ENCODE measurements at regions not wholly inside any gene's neighbourhood (a gene's known extent, or its start where the extent isn't known, plus 50 kb on each side); places are given as distances from the start of the nearest gene placed in this dataset.

GRCh38 chr12:24649634-24650033, 299.3 kb downstream of the BCAT1 start:
- H3K27me3 ChIP-seq = no peaks in the 10 kb centered on the region
- H3K9me3 ChIP-seq = no peaks in the 10 kb centered on the region
- no peaks in the 10 kb centered on the region for H3K36me3 ChIP-seq
- DNase-seq (ENCODE audit: low spot score in 2 of 2) = no peak
- no peak overlapping the region for H3K27ac ChIP-seq
- intact Hi-C loops (cut with DNase I; ENCODE audit: low total_unique reads) = no loop called here
- TF ChIP-seq CTCF (IDR thresholded peaks at IDR 0.05) (no peak), POLR2A (IDR thresholded peaks at IDR 0.05) (no peak), POLR2AphosphoS5 (IDR thresholded peaks at IDR 0.05) (no peak)
- H3K4me1 ChIP-seq = no peaks in the 10 kb centered on the region
- no peak overlapping the region for H3K4me3 ChIP-seq

DNA sequence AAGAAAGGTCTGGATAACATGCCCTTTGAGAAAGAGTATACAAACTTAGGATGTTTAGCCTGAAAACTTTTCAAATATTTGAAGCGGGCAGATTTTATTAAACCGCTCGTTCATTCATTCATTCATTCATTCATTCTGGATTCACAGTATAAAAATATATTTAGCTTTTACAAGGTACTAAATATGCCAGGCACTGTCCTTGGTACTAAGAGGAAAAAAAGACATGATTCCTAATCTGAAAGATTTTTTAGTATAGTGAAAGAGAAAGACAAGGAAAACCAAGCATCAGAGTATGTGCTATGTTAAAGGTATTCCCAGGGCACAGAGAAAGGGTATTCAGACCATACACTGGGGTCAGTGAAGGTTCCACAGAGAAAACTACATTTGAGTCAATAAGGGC, 299.7 kb downstream of the BCAT1 start:
- Histone ChIP-seq H3K27me3 (no peaks in the 10 kb centered on the region), H3K9me3 (no peaks in the 10 kb centered on the region), H3K36me3 (no peaks in the 10 kb centered on the region), H3K4me1 (no peaks in the 10 kb centered on the region), H3K4me3 (no peak overlapping the region), H3K27ac (no peak overlapping the region)
- DNase-seq (ENCODE audit: low spot score in 2 of 2) = no peak
- intact Hi-C loops (cut with DNase I; ENCODE audit: low total_unique reads) = no loop called here
- TF ChIP-seq POLR2A (IDR thresholded peaks at IDR 0.05) (no peak), CTCF (IDR thresholded peaks at IDR 0.05) (no peak), POLR2AphosphoS5 (IDR thresholded peaks at IDR 0.05) (no peak)

GRCh38 chr12:24645254-24645653, 303.6 kb downstream of the BCAT1 start:
- Histone ChIP-seq H3K36me3 (no peaks in the 10 kb centered on the region), H3K27me3 (no peaks in the 10 kb centered on the region), H3K27ac (no peak overlapping the region), H3K9me3 (no peaks in the 10 kb centered on the region), H3K4me3 (no peak overlapping the region), H3K4me1 (no peaks in the 10 kb centered on the region)
- intact Hi-C loops (cut with DNase I; ENCODE audit: low total_unique reads) = no loop called here
- no peak for DNase-seq (ENCODE audit: low spot score in 2 of 2)
- TF ChIP-seq POLR2AphosphoS5 (IDR thresholded peaks at IDR 0.05) (no peak), POLR2A (IDR thresholded peaks at IDR 0.05) (no peak), CTCF (IDR thresholded peaks at IDR 0.05) (no peak)

GRCh38 chr12:24643120-24644119, 305.5 kb downstream of the BCAT1 start:
- no peaks in the 10 kb centered on the region for H3K36me3 ChIP-seq
- H3K4me3 ChIP-seq = no peak overlapping the region
- H3K27me3 ChIP-seq = no peaks in the 10 kb centered on the region
- DNase-seq (ENCODE audit: low spot score in 2 of 2) = no peak
- TF ChIP-seq CTCF (IDR thresholded peaks at IDR 0.05) (no peak), POLR2A (IDR thresholded peaks at IDR 0.05) (no peak), POLR2AphosphoS5 (IDR thresholded peaks at IDR 0.05) (no peak)
- no peaks in the 10 kb centered on the region for H3K9me3 ChIP-seq
- intact Hi-C loops (cut with DNase I; ENCODE audit: low total_unique reads) = no loop called here
- no peaks in the 10 kb centered on the region for H3K4me1 ChIP-seq
- H3K27ac ChIP-seq = no peak overlapping the region

GRCh38 chr12:24639641-24640040, 309.3 kb downstream of the BCAT1 start:
- H3K9me3 ChIP-seq = no peaks in the 10 kb centered on the region

More at GRCh38 chr12:24639641-24640040, 309.3 kb downstream of the BCAT1 start:
- H3K27ac ChIP-seq = no peak overlapping the region
- H3K4me3 ChIP-seq = no peak overlapping the region
- no peak for TF ChIP-seq POLR2AphosphoS5 (IDR thresholded peaks at IDR 0.05)
- no peak for TF ChIP-seq CTCF (IDR thresholded peaks at IDR 0.05)
- TF ChIP-seq POLR2A (IDR thresholded peaks at IDR 0.05) = no peak
- H3K4me1 ChIP-seq = no peaks in the 10 kb centered on the region
- intact Hi-C loops (cut with DNase I; ENCODE audit: low total_unique reads) = no loop called here
- DNase-seq (ENCODE audit: low spot score in 2 of 2) = no peak
- no peaks in the 10 kb centered on the region for H3K36me3 ChIP-seq
- H3K27me3 ChIP-seq = no peaks in the 10 kb centered on the region

Measured in breast epithelium (tissue), 4 donors.